Activated T-cell treated with anti-CD3 and anti-CD28 coated beads for 1 hour (primary cell): ENCODE measurements at regions not wholly inside any gene's neighbourhood (a gene's known extent, or its start where the extent isn't known, plus 50 kb on each side); places are given as distances from the start of the nearest gene placed in this dataset.
"Not testable (repeated sequence)": the region's sequence is repeated elsewhere in the genome, so short reads cannot be mapped to it uniquely, and the experiment has no call there.

Experiments
- DNase-seq: peaks from one replicate; pipeline ENCODE4 v3.0.0-alpha.2; 2020; ENCODE audit warnings: low read depth

DNA sequence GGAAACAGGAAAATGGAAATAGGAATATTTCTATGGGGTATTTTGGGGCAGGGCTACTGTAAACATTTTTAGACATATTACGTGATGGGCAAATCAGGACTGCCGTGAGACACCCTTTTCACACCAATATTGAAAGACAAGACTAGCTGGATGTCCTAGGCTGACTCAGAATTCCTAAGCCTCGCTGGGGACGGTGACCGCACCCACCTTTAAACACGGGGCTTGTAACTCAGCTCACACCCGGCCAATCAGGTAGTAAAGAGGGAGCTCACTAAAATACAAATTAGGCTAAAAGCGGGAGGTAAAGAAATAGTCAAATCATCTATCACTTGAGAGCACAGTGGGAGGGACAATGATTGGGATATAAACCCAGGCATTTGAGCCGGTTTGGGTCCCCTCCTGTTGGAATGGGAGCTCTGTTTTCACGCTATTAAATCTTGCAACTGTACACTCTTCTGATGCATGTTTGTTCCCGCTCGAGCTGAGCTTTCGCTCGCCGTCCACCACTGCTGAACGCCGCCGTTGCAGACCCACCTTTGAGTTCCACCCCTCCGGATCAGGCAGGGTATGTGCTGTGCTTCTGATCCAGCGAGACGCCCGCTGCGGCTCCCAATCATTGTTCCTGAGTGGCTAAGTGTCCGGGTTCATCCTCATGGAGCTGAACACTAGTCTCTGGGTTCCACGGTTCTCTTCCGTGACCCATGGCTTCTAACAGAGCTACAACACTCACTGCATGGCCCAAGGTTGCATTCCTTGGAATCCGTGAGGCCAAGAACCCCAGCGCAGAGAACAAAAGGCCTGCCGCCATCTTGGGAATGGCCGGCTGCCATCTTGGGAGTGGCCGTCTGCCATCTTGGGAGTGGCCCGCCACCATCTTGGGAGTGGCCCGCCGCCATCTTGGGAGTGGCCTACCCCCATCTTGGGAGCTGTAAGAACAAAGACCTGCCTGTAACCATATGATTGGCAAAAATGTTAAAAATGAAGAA lies 152.6 kb downstream of the CRLF2 start:
- no peak for DNase-seq

- not testable (repeated sequence) for DNase-seq
Observed at GRCh38 chrX:1053600-1053999, 158.8 kb downstream of the CRLF2 start.

DNA sequence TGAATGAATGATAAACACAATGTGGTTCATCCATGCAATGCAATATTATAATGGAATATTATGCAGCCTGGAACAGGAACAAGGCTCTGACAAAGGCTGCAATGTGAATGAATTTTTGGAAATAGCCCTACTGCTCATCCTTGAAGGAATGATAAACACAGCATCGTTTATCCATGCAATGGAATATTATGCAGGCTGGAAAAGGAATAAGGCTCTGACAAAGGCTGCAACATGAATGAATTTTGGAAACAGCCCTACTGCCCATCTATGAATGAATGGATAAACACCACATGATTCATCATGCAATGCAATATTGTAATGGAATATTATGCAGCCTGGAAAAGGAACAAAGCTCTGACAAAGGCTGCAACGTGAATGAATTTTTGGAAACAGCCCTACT lies 159.4 kb downstream of the CRLF2 start:
- DNase-seq = no peak

DNA sequence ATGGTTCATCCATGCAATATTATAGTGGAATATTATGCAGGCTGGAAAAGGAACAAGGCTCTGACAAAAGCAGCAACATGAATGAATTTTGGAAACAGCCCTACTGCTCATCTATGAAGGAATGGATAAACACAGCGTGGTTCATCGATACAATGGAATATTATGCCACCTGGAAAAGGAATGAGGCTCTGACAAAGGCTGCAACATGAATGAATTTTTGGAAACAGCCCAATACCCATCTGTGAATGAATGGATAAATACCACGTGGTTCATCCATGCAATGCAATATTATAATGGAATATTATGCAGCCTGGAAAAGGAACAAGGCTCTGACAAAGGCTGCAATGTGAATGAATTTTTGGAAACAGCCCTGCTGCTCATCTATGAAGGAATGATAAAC lies 160.4 kb downstream of the CRLF2 start:
- DNase-seq = no peak

DNA sequence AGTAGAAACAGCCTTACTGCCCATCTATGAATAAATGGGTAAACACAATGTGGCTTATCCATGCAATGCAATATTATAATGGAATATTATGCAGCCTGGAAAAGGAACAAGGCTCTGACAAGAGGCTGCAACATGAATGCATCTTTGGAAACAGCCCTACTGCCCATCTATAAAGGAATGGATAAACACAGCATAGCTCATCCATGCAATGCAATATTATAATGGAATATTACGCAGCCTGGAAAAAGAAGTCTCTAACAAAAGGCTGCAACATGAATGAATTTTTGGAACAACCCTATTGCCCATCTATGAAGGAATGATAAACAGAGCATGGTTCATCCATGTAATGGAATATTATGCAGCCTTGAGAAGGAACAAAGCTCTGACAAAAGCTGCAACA lies 161.0 kb downstream of the CRLF2 start:
- DNase-seq = no peak

- no peak for DNase-seq
Observed at GRCh38 chrX:1045680-1046314, 166.7 kb downstream of the CRLF2 start.

DNA sequence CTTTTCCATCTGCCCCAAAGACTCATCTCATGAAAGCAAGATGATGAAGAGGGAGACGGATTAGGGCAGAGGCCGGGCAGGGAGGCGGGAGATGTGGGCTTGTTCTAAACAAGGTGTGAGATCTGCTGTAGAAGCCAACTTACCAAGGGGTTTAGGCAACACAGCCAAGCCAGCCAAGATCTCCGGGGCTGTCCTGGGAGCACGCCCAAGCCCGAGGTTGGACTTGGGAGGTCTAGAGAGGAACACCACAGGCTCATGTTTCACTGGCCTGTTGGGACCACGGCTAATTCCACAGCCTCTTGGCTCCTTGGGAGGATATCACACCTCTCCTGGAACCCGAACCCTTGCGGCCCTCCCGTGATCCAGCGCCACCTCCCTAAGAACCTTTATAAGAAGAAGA lies 171.4 kb downstream of the CRLF2 start:
- DNase-seq = no peak

DNA sequence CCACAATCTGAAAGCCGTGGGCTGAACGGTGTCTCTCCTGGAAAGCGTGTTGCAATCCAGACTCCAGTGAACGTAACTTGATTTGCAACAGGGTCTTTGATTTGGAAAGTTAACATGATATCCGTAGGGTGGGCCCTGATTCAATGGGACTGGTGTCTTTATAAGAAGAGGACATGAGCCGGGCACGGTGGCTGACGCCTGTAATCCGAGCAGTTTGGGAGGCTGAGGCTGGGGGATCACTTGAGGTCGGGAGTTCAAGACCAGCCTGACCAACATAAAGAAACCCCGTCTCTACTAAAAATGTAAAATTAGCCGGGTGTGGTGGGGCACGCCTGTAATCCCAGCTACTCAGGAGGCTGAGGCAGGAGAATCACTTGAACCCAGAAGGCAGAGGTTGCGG lies 176.5 kb downstream of the CRLF2 start:
- not testable (repeated sequence) for DNase-seq

- no peak for DNase-seq
Observed at GRCh38 chrX:1035206-1035605, 177.2 kb downstream of the CRLF2 start.

DNA sequence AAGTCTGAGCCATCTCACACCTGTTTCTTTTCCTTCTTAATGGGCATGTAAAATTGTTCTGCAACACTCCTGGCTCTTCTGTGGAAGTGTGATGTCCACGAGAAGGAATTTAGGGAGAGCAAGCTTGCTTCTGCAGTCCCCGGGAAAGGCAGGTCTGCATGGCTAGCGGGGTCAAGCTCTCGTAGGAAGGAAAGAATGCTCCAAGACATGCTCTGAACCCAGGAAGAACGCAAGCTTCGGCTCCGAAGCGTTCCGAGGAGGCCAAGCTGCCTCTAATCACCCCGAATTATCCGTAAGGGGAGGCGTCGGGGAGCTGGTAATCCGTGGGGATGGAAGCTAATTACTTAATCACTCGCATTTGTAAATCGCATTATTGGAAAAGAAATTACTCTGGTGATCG lies 177.7 kb downstream of the CRLF2 start:
- no peak for DNase-seq

DNA sequence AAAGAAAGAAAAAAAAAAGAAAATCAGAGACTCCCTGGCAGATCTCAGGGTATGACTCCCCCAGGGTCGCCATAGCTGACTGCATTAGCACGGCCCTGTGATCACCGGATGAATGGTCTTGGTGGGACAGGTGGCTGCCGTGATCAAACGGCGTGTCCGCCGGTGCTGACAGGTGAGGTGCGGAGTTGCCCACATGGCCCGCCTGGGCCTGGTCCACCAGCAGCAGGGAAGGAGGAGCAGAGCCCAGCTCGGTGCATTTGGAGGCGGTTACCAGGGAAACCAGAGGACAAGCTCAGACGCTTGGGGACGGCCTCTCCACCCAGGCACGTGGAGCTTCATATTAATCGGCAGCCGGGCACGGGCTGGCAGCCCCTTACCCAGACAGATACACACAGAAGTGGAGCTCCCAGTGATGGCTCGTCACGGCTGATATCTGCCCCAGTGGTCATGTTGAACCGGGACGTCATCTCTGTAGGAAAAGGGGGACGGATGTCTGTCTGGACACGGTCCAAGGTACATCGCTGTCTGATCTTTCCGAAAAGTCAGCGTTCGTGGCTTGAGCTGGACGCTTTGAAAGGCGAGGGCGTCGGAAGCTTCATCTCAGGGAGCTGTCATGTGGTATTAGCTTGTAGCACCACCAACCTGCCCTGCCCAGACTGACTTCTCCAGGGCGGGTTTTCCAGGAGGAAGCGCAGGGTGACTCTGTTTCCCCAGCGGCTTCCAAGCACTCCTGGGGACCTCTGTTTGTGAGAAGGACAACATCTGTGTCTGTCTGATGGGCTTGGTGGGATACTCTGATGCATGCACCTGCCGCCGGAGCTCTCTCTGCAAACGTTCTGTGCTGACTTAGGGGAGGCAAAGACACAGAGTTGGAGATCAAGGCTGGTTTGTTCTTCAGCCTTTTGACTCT lies 180.7 kb downstream of the CRLF2 start:
- no peak for DNase-seq

DNA sequence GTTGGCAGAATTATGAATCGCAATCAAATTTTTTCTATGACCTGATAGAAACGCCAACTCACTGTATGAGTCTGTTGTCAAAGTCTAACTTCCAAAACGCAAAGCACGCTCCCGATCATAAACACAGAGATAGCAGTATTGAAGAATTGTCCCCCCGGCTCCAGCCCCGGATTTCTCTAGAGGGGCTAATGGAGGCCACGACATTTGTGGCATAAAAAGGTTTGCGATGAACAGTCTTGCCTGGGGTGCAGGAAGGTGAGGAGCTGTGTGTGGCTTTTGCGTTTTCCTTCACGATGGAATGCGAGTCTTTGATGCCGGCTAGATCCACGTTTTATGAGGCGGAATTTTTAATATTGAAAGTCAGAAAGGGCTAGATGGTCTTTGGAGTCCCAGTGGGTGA lies 183.0 kb downstream of the CRLF2 start:
- no peak for DNase-seq

GRCh38 chrX:1027680-1028079 lies 184.8 kb downstream of the CRLF2 start:
- no peak for DNase-seq

DNA sequence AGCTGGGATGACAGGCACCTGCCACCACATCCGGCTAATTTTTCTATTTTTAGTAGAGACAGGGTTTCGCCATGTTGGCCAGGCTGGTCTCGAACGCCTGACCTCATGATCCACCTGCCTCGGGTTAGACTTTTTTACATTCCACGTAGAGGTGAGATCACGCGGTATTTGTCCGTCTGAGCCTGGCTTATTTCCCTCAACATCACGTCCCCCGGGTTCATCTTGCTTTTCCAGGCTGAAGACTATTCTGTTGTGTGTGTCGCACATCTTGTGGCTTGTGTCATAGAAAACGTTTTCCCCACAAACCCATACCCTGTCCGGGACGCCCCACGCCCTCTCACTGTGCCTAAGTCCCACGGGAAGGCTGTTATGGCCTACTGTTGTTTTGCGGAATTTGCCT lies 185.3 kb downstream of the CRLF2 start:
- DNase-seq = no peak

DNA sequence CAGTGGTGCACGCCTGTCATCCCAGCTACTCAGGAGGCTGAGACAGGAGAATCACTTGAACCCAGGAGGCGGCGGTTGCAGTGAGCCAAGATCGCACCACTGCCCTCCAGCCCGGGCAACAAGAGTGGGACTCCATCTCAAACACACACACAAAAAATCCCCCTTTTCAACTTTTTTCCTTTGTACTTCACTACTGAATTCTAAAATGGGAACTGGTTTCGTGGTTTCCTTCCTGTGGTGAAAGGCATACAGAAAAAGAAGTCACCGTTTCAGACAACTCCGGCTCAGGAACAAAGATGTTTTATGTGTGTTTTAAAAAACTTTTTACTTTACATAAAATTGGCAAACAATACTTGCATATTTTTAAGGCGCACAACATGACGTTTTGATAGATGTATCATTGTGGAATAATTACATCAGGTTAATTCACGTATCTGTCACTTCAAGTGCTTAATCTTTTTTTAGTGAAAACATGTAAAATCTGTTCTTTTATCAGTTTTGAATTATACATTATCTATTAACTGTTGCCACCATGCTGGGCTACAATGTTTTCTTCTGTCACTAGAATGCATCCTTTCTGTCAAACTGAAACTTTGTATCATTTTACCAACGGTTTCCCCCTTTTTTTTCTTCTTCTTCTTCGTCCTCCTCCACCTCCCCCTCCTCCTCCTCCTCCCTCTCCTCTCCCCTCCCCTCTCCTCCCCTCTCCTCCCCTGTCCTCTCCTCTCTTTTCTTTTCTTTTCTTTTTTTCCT lies 186.0 kb downstream of the CRLF2 start:
- no peak for DNase-seq

DNA sequence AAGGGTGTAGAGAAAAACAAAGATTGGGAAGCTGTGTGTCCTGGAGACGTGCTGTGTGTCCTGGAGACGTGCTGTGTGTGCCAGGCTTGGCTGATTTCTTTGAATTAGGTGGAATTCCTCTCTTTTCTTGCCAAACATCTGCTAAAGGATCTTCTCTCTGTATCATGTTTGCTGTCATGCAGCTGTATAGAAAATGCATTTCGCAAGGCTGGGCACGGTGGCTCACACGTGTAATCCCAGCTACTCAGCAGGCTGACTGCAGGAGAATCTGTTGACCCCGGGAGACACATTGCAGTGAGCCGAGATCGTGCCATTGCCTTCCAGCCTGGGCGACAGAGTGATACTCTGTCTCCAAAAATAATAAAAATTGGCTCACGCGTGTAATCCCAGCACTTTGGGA lies 187.0 kb downstream of the CRLF2 start:
- DNase-seq = no peak

DNA sequence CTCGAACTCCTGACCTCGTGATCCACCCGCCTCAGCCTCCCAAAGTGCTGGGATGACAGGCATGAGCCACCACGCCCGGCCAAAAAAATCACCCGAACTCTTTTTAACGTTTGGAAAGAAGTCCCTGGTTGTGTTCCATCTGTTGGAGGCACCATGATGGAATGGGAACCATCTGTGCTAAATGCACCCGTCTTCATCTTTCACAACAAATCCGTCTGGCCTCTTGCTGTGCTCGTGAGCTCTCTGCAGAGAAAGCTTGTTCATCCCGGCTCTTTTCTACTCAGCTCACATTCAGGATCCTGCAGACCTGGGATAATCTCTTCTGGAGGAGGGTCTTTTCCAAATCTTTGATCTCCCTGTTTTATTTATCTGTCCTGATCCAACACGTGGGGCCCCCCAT lies 188.8 kb downstream of the CRLF2 start:
- no peak for DNase-seq

DNA sequence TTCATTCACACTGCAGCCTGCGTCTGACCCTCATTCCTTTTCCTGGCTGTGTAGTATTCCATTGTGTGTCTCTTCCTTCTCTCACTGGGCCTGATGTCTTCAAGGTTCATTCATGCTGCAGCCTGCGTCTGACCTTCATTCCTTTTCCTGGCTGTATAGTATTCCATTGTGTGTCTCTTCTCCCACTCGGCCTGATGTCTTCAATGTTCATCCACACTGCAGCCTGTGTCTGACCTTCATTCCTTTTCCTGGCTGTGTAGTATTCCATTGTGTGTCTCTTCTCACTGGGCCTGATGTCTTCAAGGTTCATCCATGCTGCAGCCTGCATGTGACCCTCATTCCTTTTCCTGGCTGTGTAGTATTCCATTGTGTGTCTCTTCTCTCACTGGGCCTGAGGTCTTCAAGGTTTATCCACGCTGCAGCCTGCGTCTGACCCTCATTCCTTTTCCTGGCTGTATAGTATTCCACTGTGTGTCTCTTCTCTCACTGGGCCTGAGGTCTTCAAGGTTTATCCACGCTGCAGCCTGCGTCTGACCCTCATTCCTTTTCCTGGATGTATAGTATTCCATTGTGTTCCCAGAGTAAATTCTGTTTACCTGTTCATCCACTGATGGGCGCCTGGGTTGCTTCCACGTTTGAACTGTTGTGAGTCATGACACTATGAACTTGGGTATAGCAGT lies 191.0 kb downstream of the CRLF2 start:
- not testable (repeated sequence) for DNase-seq

DNA sequence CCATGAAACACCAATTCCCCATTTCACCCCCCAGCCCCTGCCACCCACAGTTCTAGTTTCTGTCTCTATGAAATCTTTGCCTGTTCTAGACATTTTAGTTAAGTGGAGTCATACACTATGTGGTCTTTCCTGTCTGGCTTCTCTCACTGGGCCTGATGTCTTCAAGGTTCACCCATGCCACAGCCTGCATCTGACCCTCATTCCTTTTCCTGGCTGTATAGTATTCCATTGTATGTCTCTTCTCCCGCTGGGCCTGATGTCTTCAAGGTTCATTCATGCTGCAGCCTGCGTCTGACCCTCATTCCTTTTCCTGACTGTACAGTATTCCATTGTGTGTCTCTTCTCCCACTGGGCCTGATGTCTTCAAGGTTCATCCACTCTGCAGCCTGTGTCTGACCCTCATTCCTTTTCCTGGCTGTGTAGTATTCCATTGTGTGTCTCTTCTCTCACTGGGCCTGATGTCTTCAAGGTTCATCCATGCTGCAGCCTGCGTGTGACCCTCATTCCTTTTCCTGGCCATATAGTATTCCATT lies 191.7 kb downstream of the CRLF2 start:
- no peak for DNase-seq

- DNase-seq = not testable (repeated sequence)
Observed at GRCh38 chrX:1016926-1017325, 195.5 kb downstream of the CRLF2 start.

GRCh38 chrX:1016281-1016680 lies 196.2 kb downstream of the CRLF2 start:
- not testable (repeated sequence) for DNase-seq
